Panc1 (cell line): ENCODE measurements at regions not wholly inside any gene's neighbourhood (a gene's known extent, or its start where the extent isn't known, plus 50 kb on each side); places are given as distances from the start of the nearest gene placed in this dataset.

ENCODE experiments used
- ATAC-seq: fragments of 200-7000 bp; cut with Tn5 transposase; 2 replicates; pipeline ENCODE4 v1.9.1; 2020; ENCODE audit warnings: mild to moderate bottlenecking, moderate library complexity
- BruUV-seq: library from RNA; stranded (reverse); fragments of 400-500 nt; replicated peaks from 2 replicates; lab custom pipeline; 2021; lab: Mats Ljungman, UMichigan
- CTCF ChIA-PET: fragments of 300-600 bp; sonication (Branson Sonifier 250); formaldehyde crosslinking; loops from one replicate; lab custom pipeline; 2022; ENCODE audit warnings: antibody characterized with exemption; lab: Charles Lee
- POLR2A ChIA-PET: fragments of 300-600 bp; sonication (Branson Sonifier 250); formaldehyde crosslinking; loops from one replicate; lab custom pipeline; 2022; ENCODE audit warnings: antibody characterized with exemption; lab: Charles Lee
- DNase-seq: peaks from one replicate; pipeline ENCODE4 v3.0.0-alpha.2; 2010; ENCODE audit warnings: low read depth, low spot score
- H3K27ac ChIP-seq: 2 replicates; pipeline ENCODE4 v1.5.1; 2011; ENCODE audit warnings: mild to moderate bottlenecking, low read length, inconsistent platforms
- H3K27me3 ChIP-seq: fragments of 200-500 bp; sonication (Bioruptor generic); 2 replicates; pipeline ENCODE4 v1.6.0; 2014; ENCODE audit warnings: low read length, inconsistent platforms; ENCODE audit not compliant: control insufficient read depth, insufficient read depth
- H3K36me3 ChIP-seq: fragments of 200-500 bp; sonication (Bioruptor generic); 2 replicates; pipeline ENCODE4 v1.5.1; 2014; ENCODE audit warnings: inconsistent platforms, mild to moderate bottlenecking, low read length, moderate library complexity; ENCODE audit not compliant: control insufficient read depth, insufficient read depth
- H3K4me1 ChIP-seq: 2 replicates; pipeline ENCODE4 v1.5.1; 2011; ENCODE audit warnings: inconsistent platforms, mild to moderate bottlenecking, low read length, moderate library complexity; ENCODE audit not compliant: control insufficient read depth, insufficient read depth
- H3K4me3 ChIP-seq, 2 experiments: 2 replicates each; pipeline ENCODE4 v1.5.1; 2011 to 2012; ENCODE audit warnings: low read depth in 2 of 2, low read length in 2 of 2, mild to moderate bottlenecking in 2 of 2, inconsistent platforms in 1 of 2, moderate library complexity in 1 of 2
- H3K9me3 ChIP-seq: fragments of 200-500 bp; sonication (Bioruptor generic); 2 replicates; pipeline ENCODE4 v1.5.1; 2014; ENCODE audit warnings: low read depth, mild to moderate bottlenecking, inconsistent platforms, low read length, moderate library complexity; ENCODE audit not compliant: control insufficient read depth, insufficient read depth
- POLR2AphosphoS5 ChIP-seq: IDR thresholded peaks from 2 replicates; pipeline ENCODE4 v1.6.1; 2012; ENCODE audit warnings: mild to moderate bottlenecking, low read depth, low read length, moderate library complexity
- SIN3A ChIP-seq: IDR thresholded peaks from 2 replicates; pipeline ENCODE4 v1.6.1; 2012; ENCODE audit warnings: low read depth, mild to moderate bottlenecking, low read length, moderate library complexity, borderline replicate concordance; ENCODE audit not compliant: insufficient read depth
- TCF7L2 ChIP-seq: IDR thresholded peaks from 2 replicates; pipeline ENCODE4 v1.6.1; 2011; ENCODE audit warnings: mild to moderate bottlenecking, low read depth, low read length, inconsistent platforms
- in situ Hi-C: cut with HindIII; loops from 2 replicates; pipeline ENCODE4 v1.10.0; 2016; ENCODE audit warnings: low sequenced_read_pairs, low pct_unique_long_range_greater_than_20kb
- intact Hi-C: fragments of 100-400 bp; cut with micrococcal nuclease; formaldehyde crosslinking; loops from one replicate; pipeline ENCODE4 v1.10.0; 2022; ENCODE audit not compliant: unreplicated experiment
- TF ChIP-seq, protein P1 (sequence below), 2 experiments: IDR thresholded peaks; 2 replicates each; pipeline ENCODE4 v1.6.1; 2011 to 2012; ENCODE audit warnings: low read depth in 2 of 2, control low read depth in 1 of 2, low read length in 1 of 2, mild to moderate bottlenecking in 1 of 2, moderate library complexity in 1 of 2; ENCODE audit not compliant: insufficient read depth in 1 of 2
- TF ChIP-seq, protein P2 (sequence below): fragments of 450-650 bp; IDR thresholded peaks from 2 replicates; pipeline ENCODE4 v1.5.1; 2017; ENCODE audit warnings: mild to moderate bottlenecking

DNA sequence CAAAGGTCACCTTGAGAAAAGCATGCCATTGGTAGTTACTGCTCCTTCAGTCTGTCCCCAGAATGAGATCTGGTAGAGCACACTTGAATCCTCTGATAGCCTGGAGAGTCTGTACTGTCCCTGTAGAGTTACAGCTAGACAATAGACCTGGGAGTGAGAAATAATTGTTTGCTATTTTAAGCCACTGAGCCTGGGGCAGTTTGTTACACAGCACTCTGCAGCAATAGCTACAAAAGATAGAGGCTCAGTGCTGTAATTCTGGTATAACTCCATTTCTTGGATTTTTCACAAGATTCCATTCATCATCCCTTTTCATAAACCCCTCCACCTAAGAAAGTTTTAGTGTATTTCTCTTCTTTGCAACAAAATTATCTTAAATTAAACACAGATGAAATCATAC, 242.7 kb upstream of the ARRDC4 start:
- Histone ChIP-seq H3K36me3 (no peaks in the 10 kb centered on the region), H3K4me1 (no peaks in the 10 kb centered on the region), H3K4me3 (no peak overlapping the region), H3K9me3 (no peaks in the 10 kb centered on the region), H3K27ac (no peak overlapping the region), H3K27me3 (no peaks in the 10 kb centered on the region)
- no TSS peak for BruUV-seq
- in situ Hi-C loops (no loop called here), intact Hi-C loops (no loop called here)
- ChIA-PET CTCF (no interaction called here), POLR2A (no interaction called here)
- no peak for DNase-seq
- no peak for ATAC-seq
- TF ChIP-seq POLR2AphosphoS5 (no peak), SIN3A (no peak), TCF7L2 (no peak)
- TF ChIP-seq, protein P1, sequence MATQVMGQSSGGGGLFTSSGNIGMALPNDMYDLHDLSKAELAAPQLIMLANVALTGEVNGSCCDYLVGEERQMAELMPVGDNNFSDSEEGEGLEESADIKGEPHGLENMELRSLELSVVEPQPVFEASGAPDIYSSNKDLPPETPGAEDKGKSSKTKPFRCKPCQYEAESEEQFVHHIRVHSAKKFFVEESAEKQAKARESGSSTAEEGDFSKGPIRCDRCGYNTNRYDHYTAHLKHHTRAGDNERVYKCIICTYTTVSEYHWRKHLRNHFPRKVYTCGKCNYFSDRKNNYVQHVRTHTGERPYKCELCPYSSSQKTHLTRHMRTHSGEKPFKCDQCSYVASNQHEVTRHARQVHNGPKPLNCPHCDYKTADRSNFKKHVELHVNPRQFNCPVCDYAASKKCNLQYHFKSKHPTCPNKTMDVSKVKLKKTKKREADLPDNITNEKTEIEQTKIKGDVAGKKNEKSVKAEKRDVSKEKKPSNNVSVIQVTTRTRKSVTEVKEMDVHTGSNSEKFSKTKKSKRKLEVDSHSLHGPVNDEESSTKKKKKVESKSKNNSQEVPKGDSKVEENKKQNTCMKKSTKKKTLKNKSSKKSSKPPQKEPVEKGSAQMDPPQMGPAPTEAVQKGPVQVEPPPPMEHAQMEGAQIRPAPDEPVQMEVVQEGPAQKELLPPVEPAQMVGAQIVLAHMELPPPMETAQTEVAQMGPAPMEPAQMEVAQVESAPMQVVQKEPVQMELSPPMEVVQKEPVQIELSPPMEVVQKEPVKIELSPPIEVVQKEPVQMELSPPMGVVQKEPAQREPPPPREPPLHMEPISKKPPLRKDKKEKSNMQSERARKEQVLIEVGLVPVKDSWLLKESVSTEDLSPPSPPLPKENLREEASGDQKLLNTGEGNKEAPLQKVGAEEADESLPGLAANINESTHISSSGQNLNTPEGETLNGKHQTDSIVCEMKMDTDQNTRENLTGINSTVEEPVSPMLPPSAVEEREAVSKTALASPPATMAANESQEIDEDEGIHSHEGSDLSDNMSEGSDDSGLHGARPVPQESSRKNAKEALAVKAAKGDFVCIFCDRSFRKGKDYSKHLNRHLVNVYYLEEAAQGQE (IDR thresholded peaks at IDR 0.05; ENCODE audit: insufficient read depth in 1 of 2, low read depth in 2 of 2, low read length in 1 of 2) = no peak
- TF ChIP-seq, protein P2, sequence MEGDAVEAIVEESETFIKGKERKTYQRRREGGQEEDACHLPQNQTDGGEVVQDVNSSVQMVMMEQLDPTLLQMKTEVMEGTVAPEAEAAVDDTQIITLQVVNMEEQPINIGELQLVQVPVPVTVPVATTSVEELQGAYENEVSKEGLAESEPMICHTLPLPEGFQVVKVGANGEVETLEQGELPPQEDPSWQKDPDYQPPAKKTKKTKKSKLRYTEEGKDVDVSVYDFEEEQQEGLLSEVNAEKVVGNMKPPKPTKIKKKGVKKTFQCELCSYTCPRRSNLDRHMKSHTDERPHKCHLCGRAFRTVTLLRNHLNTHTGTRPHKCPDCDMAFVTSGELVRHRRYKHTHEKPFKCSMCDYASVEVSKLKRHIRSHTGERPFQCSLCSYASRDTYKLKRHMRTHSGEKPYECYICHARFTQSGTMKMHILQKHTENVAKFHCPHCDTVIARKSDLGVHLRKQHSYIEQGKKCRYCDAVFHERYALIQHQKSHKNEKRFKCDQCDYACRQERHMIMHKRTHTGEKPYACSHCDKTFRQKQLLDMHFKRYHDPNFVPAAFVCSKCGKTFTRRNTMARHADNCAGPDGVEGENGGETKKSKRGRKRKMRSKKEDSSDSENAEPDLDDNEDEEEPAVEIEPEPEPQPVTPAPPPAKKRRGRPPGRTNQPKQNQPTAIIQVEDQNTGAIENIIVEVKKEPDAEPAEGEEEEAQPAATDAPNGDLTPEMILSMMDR = no peak

DNA sequence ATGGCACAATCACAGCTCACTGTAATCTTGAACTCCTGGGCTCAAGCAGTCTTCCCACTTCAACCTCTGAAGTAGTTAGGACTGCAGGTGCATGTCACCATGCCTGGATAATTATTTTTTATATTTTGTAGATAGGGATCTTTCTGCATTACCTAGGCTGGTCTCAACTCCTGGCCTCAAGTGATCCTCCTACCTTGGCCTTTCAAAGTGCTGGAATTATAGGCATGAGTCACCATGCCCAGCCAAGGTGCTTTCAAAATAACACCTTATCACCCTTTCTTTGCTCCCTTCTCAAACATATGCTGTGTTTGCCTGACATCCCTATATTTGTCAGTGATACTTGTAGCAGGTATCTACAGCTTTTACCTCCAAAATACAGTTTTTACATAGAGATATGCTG, 242.0 kb upstream of the ARRDC4 start:
- H3K4me3 ChIP-seq = no peak overlapping the region
- intact Hi-C loops = no loop called here
- no TSS peak for BruUV-seq
- in situ Hi-C loops = no loop called here
- POLR2A ChIA-PET = no interaction called here
- CTCF ChIA-PET = no interaction called here
- no peaks in the 10 kb centered on the region for H3K36me3 ChIP-seq
- ATAC-seq = no peak
- no peaks in the 10 kb centered on the region for H3K4me1 ChIP-seq
- no peak for DNase-seq
- H3K27me3 ChIP-seq = no peaks in the 10 kb centered on the region
- H3K9me3 ChIP-seq = no peaks in the 10 kb centered on the region
- no peak overlapping the region for H3K27ac ChIP-seq
- TF ChIP-seq, protein P2 = no peak
- TF ChIP-seq POLR2AphosphoS5 (no peak), TCF7L2 (no peak), SIN3A (no peak)
- TF ChIP-seq, protein P1 (IDR thresholded peaks at IDR 0.05; ENCODE audit: insufficient read depth in 1 of 2, low read depth in 2 of 2, low read length in 1 of 2) = no peak
